NCI-H2196 (cell line): ENCODE measurements at regions not wholly inside any gene's neighbourhood (a gene's known extent, or its start where the extent isn't known, plus 50 kb on each side); places are given as distances from the start of the nearest gene placed in this dataset.
"Not testable (repeated sequence)": the region's sequence is repeated elsewhere in the genome, so short reads cannot be mapped to it uniquely, and the experiment has no call there.

Source experiments
- DNase-seq: peaks from one replicate; lab custom pipeline; 2025; ENCODE audit not compliant: unreplicated experiment; lab: John Stamatoyannopoulos, UW

GRCh38 chr3:112738366-112738765 is 97.4 kb upstream of the CCDC80 start:
- DNase-seq, result no peak

- DNase-seq, result no peak
Observed at GRCh38 chr3:112736805-112737566, 96.0 kb upstream of the CCDC80 start.

DNA sequence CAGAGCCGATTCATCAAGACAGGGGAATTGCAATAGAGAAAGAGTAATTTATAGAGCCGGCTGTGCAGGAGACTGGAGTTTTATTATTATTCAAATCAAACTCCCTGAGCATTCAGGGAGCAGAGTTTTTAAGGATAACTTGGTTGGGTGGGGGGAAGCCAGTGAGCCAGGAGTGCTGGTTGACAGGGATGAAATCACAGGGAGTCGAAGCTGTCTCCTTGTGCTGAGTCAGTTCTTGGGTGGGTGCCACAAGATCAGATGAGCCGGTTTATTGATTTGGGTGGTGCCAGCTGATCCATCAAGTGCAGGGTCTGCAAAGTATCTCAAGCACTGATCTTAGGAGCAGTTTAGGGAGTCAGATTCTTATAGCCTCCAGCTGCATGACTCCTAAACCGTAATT is 95.4 kb upstream of the CCDC80 start:
- no peak for DNase-seq

GRCh38 chr3:112735926-112736325 is 95.0 kb upstream of the CCDC80 start:
- DNase-seq, result no peak

DNA sequence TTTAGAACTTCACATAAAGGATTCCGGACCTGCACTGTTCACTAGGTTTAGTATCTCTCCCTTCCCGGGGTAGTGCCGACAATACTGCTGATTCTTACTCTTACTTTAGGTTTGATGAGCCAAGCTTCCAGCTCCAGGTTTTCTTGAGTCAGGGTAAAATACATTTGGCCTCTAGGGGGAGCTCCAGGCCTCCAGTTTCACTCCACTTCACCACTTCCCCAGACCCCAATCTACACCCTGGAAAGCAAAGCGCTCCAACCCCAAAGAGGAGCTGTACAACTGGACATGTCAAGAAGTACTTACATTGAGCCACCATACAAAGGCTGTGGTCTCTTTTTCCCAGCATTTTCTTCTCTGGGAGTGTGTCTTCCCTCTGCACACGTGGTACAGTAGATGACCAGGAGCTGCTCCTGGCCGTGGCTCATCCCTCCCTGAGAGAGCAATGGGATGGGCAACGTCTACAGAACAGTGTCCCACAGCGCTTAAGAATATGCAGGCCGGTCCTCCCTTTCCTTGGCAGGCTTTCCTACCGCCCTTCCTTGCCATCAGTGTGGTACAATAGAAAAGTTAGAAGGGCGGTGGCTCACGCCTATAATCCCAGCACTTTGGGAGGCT is 93.9 kb upstream of the CCDC80 start:
- peak; percentile 46 for DNase-seq

DNA sequence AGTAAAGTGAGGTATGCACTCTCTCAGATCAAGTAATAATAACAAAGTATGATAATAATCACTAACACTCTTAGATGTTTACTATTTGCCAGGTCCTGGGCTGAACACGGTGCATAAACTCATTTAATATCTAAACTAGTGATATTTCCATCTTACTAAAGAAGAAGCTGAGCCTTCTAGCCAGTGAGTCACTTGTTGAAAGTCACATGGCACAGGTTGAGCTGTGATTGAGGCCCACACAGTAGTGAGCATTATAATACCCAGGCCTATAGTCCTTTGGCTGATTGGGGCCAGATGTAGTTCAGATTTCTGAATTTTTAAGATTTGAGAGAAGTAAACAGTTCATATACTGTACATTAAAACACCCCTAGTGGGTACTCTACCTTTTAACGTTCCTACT is 93.2 kb upstream of the CCDC80 start:
- no peak for DNase-seq

- no peak for DNase-seq
Observed at GRCh38 chr3:112730210-112730609, 89.3 kb upstream of the CCDC80 start.

DNA sequence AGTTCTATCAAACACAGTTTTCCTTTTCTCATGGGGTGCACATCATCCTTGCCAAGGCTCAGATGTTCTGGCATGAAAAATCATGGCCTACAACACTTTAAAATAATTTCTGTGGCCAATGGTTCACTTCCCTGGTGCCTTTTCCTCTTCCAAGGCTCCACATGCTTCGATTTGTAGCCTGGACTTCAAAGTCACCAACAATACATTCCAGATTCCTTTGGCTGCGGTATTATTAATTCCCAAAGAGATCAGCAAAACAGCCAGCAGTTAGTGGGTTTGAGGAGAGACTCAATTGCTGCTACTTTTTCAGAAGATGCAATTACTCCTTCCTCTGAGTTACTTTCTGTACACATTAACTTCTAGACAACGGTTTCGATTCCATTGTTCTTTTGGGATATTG is 80.3 kb upstream of the CCDC80 start:
- no peak for DNase-seq

DNA sequence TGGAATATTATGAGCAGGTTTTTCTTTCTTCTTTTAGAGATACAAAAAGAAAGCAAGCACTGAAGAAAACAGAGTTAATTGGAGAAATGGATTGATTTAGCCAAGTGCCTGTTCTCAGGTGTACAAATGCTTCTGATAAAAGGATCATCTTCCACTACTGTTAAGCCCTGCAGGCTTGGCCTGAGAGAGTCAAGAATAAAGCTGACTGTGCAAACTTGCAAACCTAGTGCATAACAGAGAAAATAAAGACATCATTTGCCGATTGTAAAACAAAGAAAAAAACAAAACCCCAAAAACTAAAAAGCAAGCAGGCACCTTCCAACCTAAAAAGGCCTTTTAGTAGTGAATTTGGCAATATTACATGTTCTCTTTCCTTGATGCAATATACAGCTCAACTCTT is 78.0 kb upstream of the CCDC80 start:
- no peak for DNase-seq

GRCh38 chr3:112718516-112718915 is 77.6 kb upstream of the CCDC80 start:
- DNase-seq, result no peak

GRCh38 chr3:112709911-112710310 is 69.0 kb upstream of the CCDC80 start:
- no peak for DNase-seq

DNA sequence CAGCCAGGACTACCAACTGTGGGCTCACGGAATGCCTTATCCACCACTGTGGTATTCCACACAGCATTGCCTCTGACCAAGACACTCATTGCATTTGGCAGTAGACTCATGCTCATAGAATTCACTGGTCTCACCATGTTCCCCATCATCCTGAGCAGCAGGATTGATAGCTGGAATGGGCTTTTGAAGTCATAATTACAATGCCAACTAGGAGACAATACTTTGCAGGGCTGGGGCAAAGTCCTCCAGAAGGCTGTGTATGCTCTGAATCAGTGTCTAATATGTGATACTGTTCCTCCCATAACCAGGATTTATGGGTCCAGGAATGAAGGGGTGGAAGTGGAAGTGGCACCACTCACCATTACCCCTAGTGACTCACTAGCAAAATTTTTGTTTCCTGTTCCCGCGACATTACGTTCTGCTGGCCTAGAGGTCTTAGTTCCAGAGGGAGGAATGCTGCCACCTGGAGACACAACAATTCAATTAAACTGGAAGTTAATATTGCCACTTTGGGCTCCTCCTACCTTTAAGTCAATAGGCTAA is 58.6 kb upstream of the CCDC80 start:
- no peak for DNase-seq

DNA sequence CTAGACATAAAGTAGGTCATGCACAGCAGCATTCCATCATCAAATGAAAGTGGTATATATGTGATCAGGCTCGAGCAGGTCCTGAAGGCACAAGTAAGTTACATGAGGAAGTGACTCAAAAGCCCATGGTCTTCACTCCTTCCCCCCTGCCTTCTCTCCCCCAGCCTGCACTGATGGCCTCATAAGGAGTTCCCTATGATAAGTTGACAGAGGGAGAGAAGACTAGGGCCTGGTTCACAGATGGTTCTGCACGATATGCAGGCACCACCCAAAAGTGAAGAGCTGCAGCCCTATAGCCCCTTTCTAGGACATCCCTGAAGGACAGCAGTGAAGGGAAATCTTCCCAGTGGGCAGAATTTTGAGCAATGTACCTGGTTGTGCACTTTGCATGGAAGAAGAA is 57.5 kb upstream of the CCDC80 start:
- not testable (repeated sequence) for DNase-seq

GRCh38 chr3:112696244-112696643 is 55.3 kb upstream of the CCDC80 start:
- not testable (repeated sequence) for DNase-seq

- not testable (repeated sequence) for DNase-seq
Observed at GRCh38 chr3:112695377-112696108, 54.6 kb upstream of the CCDC80 start.

GRCh38 chr3:112694906-112695305 is 54.0 kb upstream of the CCDC80 start:
- DNase-seq, result not testable (repeated sequence)

GRCh38 chr3:112693186-112693585 is 52.2 kb upstream of the CCDC80 start:
- DNase-seq, result no peak
